ENCODE measurements at regions not wholly inside any gene's neighbourhood (a gene's known extent, or its start where the extent isn't known, plus 50 kb on each side); places are given as distances from the start of the nearest gene placed in this dataset.

GRCh38 chr10:130545697-130546096, 409.5 kb downstream of the GLRX3 start:
- intact Hi-C loops (cut with micrococcal nuclease; ENCODE audit: unreplicated experiment): no loop called here
- no peaks in the 10 kb centered on the region for H3K4me1 ChIP-seq (ENCODE audit: control insufficient read depth, insufficient read depth, low read length)
- no peaks in the 10 kb centered on the region for H3K36me3 ChIP-seq (ENCODE audit: control insufficient read depth, insufficient read depth, low read length)
- BruUV-seq (replicated peaks): no TSS peak
- H3K4me3 ChIP-seq (ENCODE audit: low read depth in 2 of 2, low read length in 2 of 2): no peak overlapping the region
- H3K27me3 ChIP-seq (ENCODE audit: control insufficient read depth, insufficient read depth, low read length): peaks cover 30% of the 10 kb centered on the region
- DNase-seq (ENCODE audit: low read depth, low spot score) (no peak), ATAC-seq (no peak)
- no peak overlapping the region for H3K27ac ChIP-seq (ENCODE audit: low read length)
- no peaks in the 10 kb centered on the region for H3K9me3 ChIP-seq (ENCODE audit: control insufficient read depth, insufficient read depth, low read depth, low read length)
- peak; percentile 14; the same call in 1 of the 2 replicates for TF ChIP-seq CTCF (IDR thresholded peaks at IDR 0.05)
- TF ChIP-seq, protein P1, sequence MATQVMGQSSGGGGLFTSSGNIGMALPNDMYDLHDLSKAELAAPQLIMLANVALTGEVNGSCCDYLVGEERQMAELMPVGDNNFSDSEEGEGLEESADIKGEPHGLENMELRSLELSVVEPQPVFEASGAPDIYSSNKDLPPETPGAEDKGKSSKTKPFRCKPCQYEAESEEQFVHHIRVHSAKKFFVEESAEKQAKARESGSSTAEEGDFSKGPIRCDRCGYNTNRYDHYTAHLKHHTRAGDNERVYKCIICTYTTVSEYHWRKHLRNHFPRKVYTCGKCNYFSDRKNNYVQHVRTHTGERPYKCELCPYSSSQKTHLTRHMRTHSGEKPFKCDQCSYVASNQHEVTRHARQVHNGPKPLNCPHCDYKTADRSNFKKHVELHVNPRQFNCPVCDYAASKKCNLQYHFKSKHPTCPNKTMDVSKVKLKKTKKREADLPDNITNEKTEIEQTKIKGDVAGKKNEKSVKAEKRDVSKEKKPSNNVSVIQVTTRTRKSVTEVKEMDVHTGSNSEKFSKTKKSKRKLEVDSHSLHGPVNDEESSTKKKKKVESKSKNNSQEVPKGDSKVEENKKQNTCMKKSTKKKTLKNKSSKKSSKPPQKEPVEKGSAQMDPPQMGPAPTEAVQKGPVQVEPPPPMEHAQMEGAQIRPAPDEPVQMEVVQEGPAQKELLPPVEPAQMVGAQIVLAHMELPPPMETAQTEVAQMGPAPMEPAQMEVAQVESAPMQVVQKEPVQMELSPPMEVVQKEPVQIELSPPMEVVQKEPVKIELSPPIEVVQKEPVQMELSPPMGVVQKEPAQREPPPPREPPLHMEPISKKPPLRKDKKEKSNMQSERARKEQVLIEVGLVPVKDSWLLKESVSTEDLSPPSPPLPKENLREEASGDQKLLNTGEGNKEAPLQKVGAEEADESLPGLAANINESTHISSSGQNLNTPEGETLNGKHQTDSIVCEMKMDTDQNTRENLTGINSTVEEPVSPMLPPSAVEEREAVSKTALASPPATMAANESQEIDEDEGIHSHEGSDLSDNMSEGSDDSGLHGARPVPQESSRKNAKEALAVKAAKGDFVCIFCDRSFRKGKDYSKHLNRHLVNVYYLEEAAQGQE (IDR thresholded peaks at IDR 0.05; ENCODE audit: insufficient read depth in 1 of 2, low read depth in 2 of 2, low read length in 1 of 2): no peak
- POLR2A ChIA-PET: no interaction called here
- in situ Hi-C loops (cut with HindIII; ENCODE audit: low pct_unique_long_range_greater_than_20kb, low sequenced_read_pairs): no loop called here
- CTCF ChIA-PET: interaction anchor here (0.6 kb wide), 1 partner anchor 12 kb away, joined by 4 read pairs; no protein-coding TSS in a partner anchor

DNA sequence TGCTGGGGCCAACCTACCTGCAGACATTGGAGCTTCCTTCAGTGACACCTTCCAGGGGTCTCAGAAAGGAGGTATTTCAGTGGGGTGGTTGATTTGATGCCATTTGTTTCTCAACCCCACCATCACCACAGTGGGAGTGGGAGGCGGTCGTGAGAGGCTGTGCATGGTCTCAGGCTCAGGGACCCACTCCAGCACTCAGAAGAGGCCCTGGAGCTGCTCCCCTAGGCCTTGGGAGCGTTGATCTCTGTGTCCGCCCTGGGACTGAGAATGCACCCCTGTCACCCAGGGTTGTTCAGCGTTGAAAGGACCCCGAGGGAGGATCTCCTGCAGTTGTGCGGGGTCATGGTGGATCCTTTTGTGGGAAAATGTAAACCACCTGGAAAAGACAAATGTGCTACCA, 410.6 kb downstream of the GLRX3 start:
- ChIA-PET CTCF (no interaction called here), POLR2A (no interaction called here)
- ATAC-seq (no peak), DNase-seq (ENCODE audit: low read depth, low spot score) (no peak)
- no TSS peak for BruUV-seq (replicated peaks)
- in situ Hi-C loops (cut with HindIII; ENCODE audit: low pct_unique_long_range_greater_than_20kb, low sequenced_read_pairs) (no loop called here), intact Hi-C loops (cut with micrococcal nuclease; ENCODE audit: unreplicated experiment) (no loop called here)
- H3K4me1 ChIP-seq (ENCODE audit: control insufficient read depth, insufficient read depth, low read length): no peaks in the 10 kb centered on the region
- H3K36me3 ChIP-seq (ENCODE audit: control insufficient read depth, insufficient read depth, low read length): no peaks in the 10 kb centered on the region
- TF ChIP-seq CTCF (IDR thresholded peaks at IDR 0.05) (no peak), SIN3A (IDR thresholded peaks at IDR 0.05; ENCODE audit: borderline replicate concordance, insufficient read depth, low read depth, low read length) (no peak), POLR2AphosphoS5 (IDR thresholded peaks at IDR 0.05; ENCODE audit: low read depth, low read length) (no peak), TCF7L2 (IDR thresholded peaks at IDR 0.05; ENCODE audit: low read depth, low read length) (no peak)
- TF ChIP-seq, protein P1 (IDR thresholded peaks at IDR 0.05; ENCODE audit: insufficient read depth in 1 of 2, low read depth in 2 of 2, low read length in 1 of 2): no peak
- peaks cover 30% of the 10 kb centered on the region for H3K27me3 ChIP-seq (ENCODE audit: control insufficient read depth, insufficient read depth, low read length)
- H3K27ac ChIP-seq (ENCODE audit: low read length): no peak overlapping the region
- H3K9me3 ChIP-seq (ENCODE audit: control insufficient read depth, insufficient read depth, low read depth, low read length): no peaks in the 10 kb centered on the region
- no peak overlapping the region for H3K4me3 ChIP-seq (ENCODE audit: low read depth in 2 of 2, low read length in 2 of 2)
